ENCODE measurements at regions not wholly inside any gene's neighbourhood (a gene's known extent, or its start where the extent isn't known, plus 50 kb on each side); places are given as distances from the start of the nearest gene placed in this dataset.

GRCh38 chr6:81556551-81556950, 195.9 kb downstream of the TENT5A start:
- Histone ChIP-seq H3K23ac (ENCODE audit: insufficient read length) (no peak overlapping the region), H3K9me3 (ENCODE audit: insufficient read depth in 2 of 2, low read depth in 1 of 2, low read length in 1 of 2) (no peaks in the 10 kb centered on the region), H3K79me1 (ENCODE audit: low read depth, low read length) (no peaks in the 10 kb centered on the region), H3K56ac (replicated peaks; ENCODE audit: insufficient read length, low read depth, low read length) (no peak overlapping the region), H2BK5ac (ENCODE audit: low read depth, low read length) (no peak overlapping the region), H2BK120ac (replicated peaks; ENCODE audit: low read depth, low read length) (no peak overlapping the region), H3K79me2 (ENCODE audit: control insufficient read depth in 1 of 2, insufficient read depth in 2 of 2, low read length in 2 of 2) (no peaks in the 10 kb centered on the region), H2AFZ (ENCODE audit: low read length) (no peak overlapping the region), H4K8ac (ENCODE audit: extremely low read depth, insufficient read depth, low read length) (no peak overlapping the region), H4K5ac (ENCODE audit: insufficient read length, low read depth, low read length) (no peak overlapping the region), H2AK5ac (ENCODE audit: low read depth, low read length) (no peak overlapping the region), H2BK15ac (ENCODE audit: low read length) (no peak overlapping the region), H3K4ac (replicated peaks; ENCODE audit: insufficient read length, low read depth, low read length) (no peak overlapping the region), H2BK12ac (ENCODE audit: low read depth, low read length) (no peak overlapping the region), H3K23me2 (ENCODE audit: low read depth, low read length) (no peaks in the 10 kb centered on the region), H3K36me3 (ENCODE audit: control insufficient read depth in 2 of 4, insufficient read depth in 4 of 4, low read length in 3 of 4) (no peaks in the 10 kb centered on the region), H2BK20ac (ENCODE audit: low read length) (no peak overlapping the region), H4K91ac (replicated peaks; ENCODE audit: insufficient read length, low read length) (no peak overlapping the region), H3K9ac (replicated peaks in 1 of 4; ENCODE audit: extremely low read depth in 1 of 4, low read depth in 3 of 4, low read length in 3 of 4) (no peak overlapping the region), H3K27me3 (replicated peaks in 1 of 4; ENCODE audit: control insufficient read depth in 3 of 4, extremely low read depth in 1 of 4, insufficient read depth in 3 of 4, low read length in 3 of 4) (no peaks in the 10 kb centered on the region), H3K27ac (ENCODE audit: low read depth, low read length) (no peak overlapping the region), H3K4me1 (replicated peaks in 1 of 4; ENCODE audit: control insufficient read depth in 3 of 4, insufficient read depth in 4 of 4, low read length in 3 of 4) (no peaks in the 10 kb centered on the region), H4K20me1 (replicated peaks in 1 of 2; ENCODE audit: control insufficient read depth in 1 of 2, insufficient read depth in 2 of 2, low read length in 2 of 2) (no peaks in the 10 kb centered on the region), H3K18ac (ENCODE audit: extremely low read depth, low read length) (no peak overlapping the region), H3K4me3 (ENCODE audit: extremely low read depth in 1 of 4, insufficient read depth in 2 of 4, low read depth in 3 of 4, low read length in 4 of 4) (no peak overlapping the region), H3K14ac (ENCODE audit: insufficient read length) (no peak overlapping the region), H3K4me2 (ENCODE audit: insufficient read depth in 1 of 2, low read depth in 2 of 2, low read length in 2 of 2) (no peak overlapping the region)
- WGBS, 2 experiments (ENCODE audit: extremely low coverage in 1 of 2, insufficient coverage in 1 of 2, insufficient read length in 1 of 2, insufficient replicate concordance in 2 of 2, low coverage in 1 of 2, low lambda C conversion rate in 2 of 2, missing lambda C conversion rate in 1 of 2): 62% methylated on average over 2 of the region's 2 CpGs; no CpG with 5 or more reads in 1 of the 2 experiments
- TF ChIP-seq TBP (IDR thresholded peaks at IDR 0.05; ENCODE audit: low read depth, low read length) (no peak), KDM5A (IDR thresholded peaks at IDR 0.05; ENCODE audit: low read length) (no peak), RBBP5 (IDR thresholded peaks at IDR 0.05; ENCODE audit: borderline replicate concordance, low read depth, low read length) (no peak)
- CTCF ChIA-PET (ENCODE audit: partially characterized antibody): no interaction called here
- POLR2A ChIA-PET (ENCODE audit: partially characterized antibody): no interaction called here
- FAIRE-seq: no peak
- DNase-seq (ENCODE audit: low read depth in 1 of 2, low spot score in 2 of 2): no peak

Measured in H1 (cell line).